Fibroblast of lung (primary cell): ENCODE measurements at regions not wholly inside any gene's neighbourhood (a gene's known extent, or its start where the extent isn't known, plus 50 kb on each side); places are given as distances from the start of the nearest gene placed in this dataset.

Experiments
- DNase-seq, 2 donors: peaks; one replicate each; pipeline versions ENCODE4 v3.0.0 to v3.0.0-alpha.2; 2010; ENCODE audit warnings: low read depth in 2 of 2
- H2AFZ ChIP-seq: 2 replicates; pipeline ENCODE4 v1.5.1; 2012; ENCODE audit warnings: low read length, control low read depth, inconsistent platforms
- H3K27ac ChIP-seq: 2 replicates; pipeline ENCODE4 v1.5.1; 2011; ENCODE audit warnings: low read length, control low read depth; ENCODE audit not compliant: insufficient read depth
- H3K27me3 ChIP-seq: 2 replicates; pipeline ENCODE4 v1.5.1; 2011; ENCODE audit warnings: mild to moderate bottlenecking, low read length; ENCODE audit not compliant: control insufficient read depth, insufficient read depth
- H3K36me3 ChIP-seq: 2 replicates; pipeline ENCODE4 v1.5.1; 2011; ENCODE audit warnings: low read length; ENCODE audit not compliant: control insufficient read depth, insufficient read depth
- H3K4me1 ChIP-seq: 2 replicates; pipeline ENCODE4 v1.5.1; 2011; ENCODE audit warnings: low read length; ENCODE audit not compliant: control insufficient read depth, insufficient read depth; ENCODE audit errors: extremely low read depth
- H3K4me2 ChIP-seq: 2 replicates; pipeline ENCODE4 v1.5.1; 2011; ENCODE audit warnings: low read length, control low read depth; ENCODE audit not compliant: insufficient read depth; ENCODE audit errors: extremely low read depth
- H3K4me3 ChIP-seq, 4 experiments: fragments of 200-600 bp in 1 of 4; sonication (generic) in 1 of 4; replicated peaks in 1 of 4; 2 replicates each; pipeline ENCODE4 v1.5.1; 2011 to 2016; ENCODE audit warnings: low read length in 4 of 4, low read depth in 3 of 4, mild to moderate bottlenecking in 3 of 4, control low read depth in 2 of 4, inconsistent platforms in 1 of 4, mixed read lengths in 1 of 4; ENCODE audit not compliant: insufficient read depth in 1 of 4; ENCODE audit errors: control extremely low read depth in 1 of 4
- H3K79me2 ChIP-seq: 2 replicates; pipeline ENCODE4 v1.5.1; 2012; ENCODE audit warnings: mild to moderate bottlenecking, low read length, inconsistent platforms; ENCODE audit not compliant: control insufficient read depth, insufficient read depth
- H3K9ac ChIP-seq: 2 replicates; pipeline ENCODE4 v1.5.1; 2011; ENCODE audit warnings: mild to moderate bottlenecking, low read length, control low read depth; ENCODE audit not compliant: insufficient read depth
- H3K9me3 ChIP-seq: 2 replicates; pipeline ENCODE4 v1.5.1; 2012; ENCODE audit warnings: low read depth, low read length; ENCODE audit not compliant: control insufficient read depth, insufficient read depth
- H4K20me1 ChIP-seq: 2 replicates; pipeline ENCODE4 v1.5.1; 2011; ENCODE audit warnings: low read length; ENCODE audit not compliant: control insufficient read depth, insufficient read depth; ENCODE audit errors: extremely low read depth
- CTCF ChIP-seq, 2 donors: IDR thresholded peaks in 1 of 2; conservative IDR thresholded peaks in 1 of 2; 1 replicate in 1 of 2; 2 replicates in 1 of 2; pipeline ENCODE4 v1.5.1; 2011 to 2012; ENCODE audit warnings: low read length in 2 of 2, control low read depth in 1 of 2, inconsistent platforms in 1 of 2, low read depth in 1 of 2, mild to moderate bottlenecking in 1 of 2
- EZH2 ChIP-seq: IDR thresholded peaks from 2 replicates; pipeline ENCODE4 v1.5.1; 2012; ENCODE audit warnings: low read length, control low read depth, mild to moderate bottlenecking; ENCODE audit errors: missing control alignments

DNA sequence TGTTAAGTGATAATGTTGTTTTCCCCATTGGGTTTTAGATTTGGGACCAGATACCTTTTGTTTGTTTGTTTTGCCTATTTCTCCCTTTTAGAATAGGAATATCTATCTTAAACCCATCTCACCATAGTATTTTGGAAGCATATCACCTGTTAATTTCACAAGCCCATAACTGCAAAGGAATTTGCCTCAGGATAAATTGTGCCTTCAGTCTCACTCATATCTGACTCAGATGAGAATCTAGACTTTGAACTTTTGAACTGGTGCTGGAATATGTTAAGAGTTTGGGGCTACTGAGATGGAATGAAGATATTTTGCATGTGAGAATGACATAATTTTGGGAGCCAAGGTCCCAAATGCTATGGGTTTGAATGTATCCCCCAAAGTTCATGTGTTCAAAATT, 607.4 kb downstream of the HACE1 start:
- TF ChIP-seq EZH2: no peak
- TF ChIP-seq CTCF (conservative IDR thresholded peaks at IDR 0.05 in 1 of 2, IDR thresholded peaks at IDR 0.05 in 1 of 2; ENCODE audit: low read depth in 1 of 2, low read length in 2 of 2): no peak
- H3K36me3 ChIP-seq: no peaks in the 10 kb centered on the region
- H3K9ac ChIP-seq: no peak overlapping the region
- H4K20me1 ChIP-seq: no peaks in the 10 kb centered on the region
- H2AFZ ChIP-seq: no peak overlapping the region
- no peak overlapping the region for H3K27ac ChIP-seq
- no peaks in the 10 kb centered on the region for H3K9me3 ChIP-seq
- H3K4me1 ChIP-seq: no peaks in the 10 kb centered on the region
- no peaks in the 10 kb centered on the region for H3K27me3 ChIP-seq
- H3K4me2 ChIP-seq: no peak overlapping the region
- H3K79me2 ChIP-seq: no peaks in the 10 kb centered on the region
- DNase-seq: no peak
- no peak overlapping the region for H3K4me3 ChIP-seq

DNA sequence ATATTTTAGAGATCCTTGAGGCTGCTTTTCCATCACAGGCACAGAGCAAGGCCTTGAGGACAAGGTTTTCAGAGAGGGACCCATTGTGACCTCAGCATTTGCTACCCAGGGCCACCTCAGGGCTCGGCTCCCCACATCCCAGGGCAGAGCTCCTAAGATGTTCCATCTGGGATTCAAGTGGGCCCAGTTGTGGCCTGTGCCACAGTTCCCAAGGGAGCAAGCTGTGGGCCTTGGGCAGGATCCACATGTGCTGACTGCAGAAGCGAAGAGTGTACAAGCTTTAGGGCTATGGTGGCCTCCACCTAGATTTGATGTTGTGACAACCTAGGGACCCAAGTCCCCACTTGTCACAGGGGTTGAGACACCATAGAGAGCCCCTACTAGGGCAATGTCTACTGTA, 608.1 kb downstream of the HACE1 start:
- no peaks in the 10 kb centered on the region for H4K20me1 ChIP-seq
- H3K4me2 ChIP-seq: no peak overlapping the region
- H3K36me3 ChIP-seq: no peaks in the 10 kb centered on the region
- no peak overlapping the region for H2AFZ ChIP-seq
- H3K27ac ChIP-seq: no peak overlapping the region
- no peak overlapping the region for H3K4me3 ChIP-seq
- no peaks in the 10 kb centered on the region for H3K9me3 ChIP-seq
- no peaks in the 10 kb centered on the region for H3K79me2 ChIP-seq
- no peaks in the 10 kb centered on the region for H3K4me1 ChIP-seq
- H3K27me3 ChIP-seq: no peaks in the 10 kb centered on the region
- no peak overlapping the region for H3K9ac ChIP-seq
- TF ChIP-seq EZH2 (no peak), CTCF (conservative IDR thresholded peaks at IDR 0.05 in 1 of 2, IDR thresholded peaks at IDR 0.05 in 1 of 2; ENCODE audit: low read depth in 1 of 2, low read length in 2 of 2) (no peak)
- no peak for DNase-seq

- Histone ChIP-seq H3K27me3 (no peaks in the 10 kb centered on the region), H2AFZ (no peak overlapping the region)
- TF ChIP-seq EZH2 (no peak), CTCF (conservative IDR thresholded peaks at IDR 0.05 in 1 of 2, IDR thresholded peaks at IDR 0.05 in 1 of 2; ENCODE audit: low read depth in 1 of 2, low read length in 2 of 2) (no peak)
These were observed 618.9 kb downstream of the HACE1 start for GRCh38 chr6:104240865-104241264.

More at GRCh38 chr6:104240865-104241264, 618.9 kb downstream of the HACE1 start:
- no peaks in the 10 kb centered on the region for H3K79me2 ChIP-seq
- no peaks in the 10 kb centered on the region for H3K9me3 ChIP-seq
- no peak for DNase-seq
- no peak overlapping the region for H3K4me2 ChIP-seq
- no peak overlapping the region for H3K4me3 ChIP-seq
- H3K4me1 ChIP-seq: no peaks in the 10 kb centered on the region
- no peaks in the 10 kb centered on the region for H4K20me1 ChIP-seq
- H3K36me3 ChIP-seq: no peaks in the 10 kb centered on the region
- H3K27ac ChIP-seq: no peak overlapping the region
- H3K9ac ChIP-seq: no peak overlapping the region
